DND-41 (cell line): ENCODE measurements at regions not wholly inside any gene's neighbourhood (a gene's known extent, or its start where the extent isn't known, plus 50 kb on each side); places are given as distances from the start of the nearest gene placed in this dataset.

Source experiments
- EZH2 ChIP-seq: IDR thresholded peaks from 3 replicates; pipeline ENCODE4 v1.6.1; 2012; ENCODE audit warnings: borderline replicate concordance, low read depth, mild to moderate bottlenecking, moderate library complexity, low read length, inconsistent platforms; ENCODE audit not compliant: severe bottlenecking
- TF ChIP-seq, protein P1 (sequence below): IDR thresholded peaks from 2 replicates; pipeline ENCODE4 v1.5.1; 2012; ENCODE audit warnings: borderline replicate concordance, low read length, moderate library complexity, mild to moderate bottlenecking; ENCODE audit not compliant: poor library complexity, severe bottlenecking; ENCODE audit errors: extremely low read depth

DNA sequence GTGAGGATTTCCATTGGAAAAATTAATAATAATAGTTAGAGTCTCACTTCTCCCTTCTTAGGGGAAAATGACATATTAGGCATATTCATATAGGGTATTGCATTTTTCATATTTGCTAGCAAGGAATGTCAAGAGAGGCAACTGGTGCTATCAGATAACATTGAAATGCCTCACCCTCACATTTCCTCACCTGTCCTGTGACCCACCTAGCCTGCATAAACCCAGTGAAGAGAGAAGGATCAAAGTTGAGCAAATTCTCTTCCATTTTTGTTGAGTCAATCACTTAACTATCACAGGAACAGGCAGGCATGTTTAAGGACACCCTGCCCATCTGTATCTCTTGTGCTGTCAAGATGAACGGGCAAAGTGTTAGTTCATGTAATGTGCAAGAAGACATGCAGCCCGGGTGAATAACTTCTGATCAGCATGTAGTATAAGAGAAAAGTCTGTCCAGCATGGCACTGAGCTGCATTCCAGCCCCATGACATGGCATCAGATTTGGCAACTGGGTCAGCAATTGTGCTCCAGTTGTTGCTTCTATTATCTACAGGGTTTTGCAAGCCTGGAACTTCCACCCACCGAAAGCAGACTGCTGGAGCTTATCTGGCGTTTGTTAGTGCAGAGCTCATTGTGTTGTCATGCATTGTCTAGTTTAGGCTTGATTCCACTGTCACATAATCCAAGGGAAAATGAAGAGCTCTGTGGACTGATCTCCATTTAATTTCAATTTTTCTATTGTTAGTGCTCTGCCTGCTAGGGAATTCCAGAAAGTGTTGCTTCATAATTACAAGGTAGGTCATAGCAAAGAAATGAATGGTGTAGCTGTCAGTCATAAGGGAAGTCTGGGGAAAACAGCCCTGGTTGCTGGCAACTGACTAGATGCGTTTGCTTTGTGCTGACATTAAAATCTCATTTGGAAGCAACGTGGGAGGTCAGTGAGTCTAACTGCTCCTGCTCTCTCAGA, 138.4 kb upstream of the TNFAIP3 start:
- TF ChIP-seq, protein P1, sequence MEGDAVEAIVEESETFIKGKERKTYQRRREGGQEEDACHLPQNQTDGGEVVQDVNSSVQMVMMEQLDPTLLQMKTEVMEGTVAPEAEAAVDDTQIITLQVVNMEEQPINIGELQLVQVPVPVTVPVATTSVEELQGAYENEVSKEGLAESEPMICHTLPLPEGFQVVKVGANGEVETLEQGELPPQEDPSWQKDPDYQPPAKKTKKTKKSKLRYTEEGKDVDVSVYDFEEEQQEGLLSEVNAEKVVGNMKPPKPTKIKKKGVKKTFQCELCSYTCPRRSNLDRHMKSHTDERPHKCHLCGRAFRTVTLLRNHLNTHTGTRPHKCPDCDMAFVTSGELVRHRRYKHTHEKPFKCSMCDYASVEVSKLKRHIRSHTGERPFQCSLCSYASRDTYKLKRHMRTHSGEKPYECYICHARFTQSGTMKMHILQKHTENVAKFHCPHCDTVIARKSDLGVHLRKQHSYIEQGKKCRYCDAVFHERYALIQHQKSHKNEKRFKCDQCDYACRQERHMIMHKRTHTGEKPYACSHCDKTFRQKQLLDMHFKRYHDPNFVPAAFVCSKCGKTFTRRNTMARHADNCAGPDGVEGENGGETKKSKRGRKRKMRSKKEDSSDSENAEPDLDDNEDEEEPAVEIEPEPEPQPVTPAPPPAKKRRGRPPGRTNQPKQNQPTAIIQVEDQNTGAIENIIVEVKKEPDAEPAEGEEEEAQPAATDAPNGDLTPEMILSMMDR: no peak
- TF ChIP-seq EZH2: no peak
